ENCODE measurements at regions not wholly inside any gene's neighbourhood (a gene's known extent, or its start where the extent isn't known, plus 50 kb on each side); places are given as distances from the start of the nearest gene placed in this dataset.

- TF ChIP-seq CTCF (IDR thresholded peaks at IDR 0.05), result no peak
- no peak for TF ChIP-seq NFIC (IDR thresholded peaks at IDR 0.05; ENCODE audit: borderline replicate concordance)
- no peak for TF ChIP-seq MXI1 (IDR thresholded peaks at IDR 0.05; ENCODE audit: low read depth, low read length)
- no peak for TF ChIP-seq SMC3 (IDR thresholded peaks at IDR 0.05; ENCODE audit: low read depth, low read length)
- TF ChIP-seq USF2 (IDR thresholded peaks at IDR 0.05; ENCODE audit: borderline replicate concordance, low read depth, low read length), result no peak
- no peak for TF ChIP-seq USF1 (IDR thresholded peaks at IDR 0.05; ENCODE audit: borderline replicate concordance, low read depth)
- TF ChIP-seq RCOR1 (IDR thresholded peaks at IDR 0.05; ENCODE audit: low read length), result no peak
- no peak for TF ChIP-seq MEF2A (IDR thresholded peaks at IDR 0.05; ENCODE audit: borderline replicate concordance, low read depth)
- no peak for TF ChIP-seq POLR2AphosphoS5 (IDR thresholded peaks at IDR 0.05; ENCODE audit: low read depth, low read length)
- TF ChIP-seq SIN3A (IDR thresholded peaks at IDR 0.05; ENCODE audit: borderline replicate concordance, low read depth, low read length), result no peak
Observed at GRCh38 chr14:97827746-97828145, 1030.6 kb downstream of the VRK1 start.

Data from SK-N-SH (cell line).